Body of pancreas (tissue), 4 donors: ENCODE measurements at regions not wholly inside any gene's neighbourhood (a gene's known extent, or its start where the extent isn't known, plus 50 kb on each side); places are given as distances from the start of the nearest gene placed in this dataset.

Experiments used
- POLR2A ChIP-seq, 3 donors: fragments of 450-650 bp; IDR thresholded peaks; one replicate each; pipeline ENCODE4 v1.6.1; 2016; ENCODE audit warnings: antibody characterized with exemption in 3 of 3, mild to moderate bottlenecking in 2 of 3
- TF ChIP-seq, protein P1 (sequence below), 7 experiments: fragments of 450-650 bp in 4 of 7; fragments of 200-600 bp in 3 of 7; sonication (generic) in 3 of 7; IDR thresholded peaks; one replicate each; pipeline ENCODE4 v1.5.1; 2016 to 2019; ENCODE audit warnings: antibody characterized with exemption in 7 of 7

GRCh38 chr2:103469800-103470199 lies 708.0 kb downstream of the TMEM182 start:
- TF ChIP-seq, protein P1, sequence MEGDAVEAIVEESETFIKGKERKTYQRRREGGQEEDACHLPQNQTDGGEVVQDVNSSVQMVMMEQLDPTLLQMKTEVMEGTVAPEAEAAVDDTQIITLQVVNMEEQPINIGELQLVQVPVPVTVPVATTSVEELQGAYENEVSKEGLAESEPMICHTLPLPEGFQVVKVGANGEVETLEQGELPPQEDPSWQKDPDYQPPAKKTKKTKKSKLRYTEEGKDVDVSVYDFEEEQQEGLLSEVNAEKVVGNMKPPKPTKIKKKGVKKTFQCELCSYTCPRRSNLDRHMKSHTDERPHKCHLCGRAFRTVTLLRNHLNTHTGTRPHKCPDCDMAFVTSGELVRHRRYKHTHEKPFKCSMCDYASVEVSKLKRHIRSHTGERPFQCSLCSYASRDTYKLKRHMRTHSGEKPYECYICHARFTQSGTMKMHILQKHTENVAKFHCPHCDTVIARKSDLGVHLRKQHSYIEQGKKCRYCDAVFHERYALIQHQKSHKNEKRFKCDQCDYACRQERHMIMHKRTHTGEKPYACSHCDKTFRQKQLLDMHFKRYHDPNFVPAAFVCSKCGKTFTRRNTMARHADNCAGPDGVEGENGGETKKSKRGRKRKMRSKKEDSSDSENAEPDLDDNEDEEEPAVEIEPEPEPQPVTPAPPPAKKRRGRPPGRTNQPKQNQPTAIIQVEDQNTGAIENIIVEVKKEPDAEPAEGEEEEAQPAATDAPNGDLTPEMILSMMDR (IDR thresholded peaks at IDR 0.05): no peak
- no peak for TF ChIP-seq POLR2A (IDR thresholded peaks at IDR 0.05)
